Stimulated activated CD8-positive, alpha-beta memory T cell treated with anti-CD3 and anti-CD28 coated beads, Interleukin-2, amount 100 ng/mL, for 48 hours (primary cell): ENCODE measurements at regions not wholly inside any gene's neighbourhood (a gene's known extent, or its start where the extent isn't known, plus 50 kb on each side); places are given as distances from the start of the nearest gene placed in this dataset.

Experiments used
- DNase-seq, 2 donors: peaks; one replicate each; pipeline ENCODE4 v3.0.0-alpha.2; 2020; ENCODE audit warnings: low read depth in 2 of 2

- no peak for DNase-seq
These were observed 130.3 kb upstream of the FUT8 start for GRCh38 chr14:65281991-65282895.

- DNase-seq = no peak
These were observed 129.7 kb upstream of the FUT8 start for GRCh38 chr14:65282896-65283253.

GRCh38 chr14:65286443-65286842 is 126.1 kb upstream of the FUT8 start:
- DNase-seq = no peak

- DNase-seq = peak; percentile 57 to 68
These were observed 125.0 kb upstream of the FUT8 start for GRCh38 chr14:65287264-65288131.

GRCh38 chr14:65290830-65291229 is 121.7 kb upstream of the FUT8 start:
- DNase-seq = no peak

GRCh38 chr14:65291531-65291930 is 121.0 kb upstream of the FUT8 start:
- no peak for DNase-seq

GRCh38 chr14:65294816-65295215 is 117.7 kb upstream of the FUT8 start:
- DNase-seq = no peak

- DNase-seq = no peak
These were observed 116.1 kb upstream of the FUT8 start for GRCh38 chr14:65296402-65296801.

- DNase-seq = no peak
These were observed 115.7 kb upstream of the FUT8 start for GRCh38 chr14:65296876-65297275.

GRCh38 chr14:65297744-65298143 is 114.8 kb upstream of the FUT8 start:
- no peak for DNase-seq

- no peak for DNase-seq
These were observed 112.7 kb upstream of the FUT8 start for GRCh38 chr14:65299826-65300225.

- DNase-seq = no peak
These were observed 110.5 kb upstream of the FUT8 start for GRCh38 chr14:65301862-65302539.

- DNase-seq = peak; percentile 53 to 57
These were observed 109.8 kb upstream of the FUT8 start for GRCh38 chr14:65302571-65303189.

GRCh38 chr14:65303190-65303898 is 109.2 kb upstream of the FUT8 start:
- no peak for DNase-seq

GRCh38 chr14:65303899-65304222 is 108.7 kb upstream of the FUT8 start:
- no peak for DNase-seq

GRCh38 chr14:65304239-65304638 is 108.3 kb upstream of the FUT8 start:
- no peak for DNase-seq

GRCh38 chr14:65304963-65305362 is 107.6 kb upstream of the FUT8 start:
- DNase-seq = no peak

GRCh38 chr14:65308536-65308935 is 104.0 kb upstream of the FUT8 start:
- no peak for DNase-seq

- no peak for DNase-seq
These were observed 102.0 kb upstream of the FUT8 start for GRCh38 chr14:65310568-65310967.

- no peak for DNase-seq
These were observed 99.7 kb upstream of the FUT8 start for GRCh38 chr14:65312859-65313258.
